DMS 273 (cell line): ENCODE measurements at regions not wholly inside any gene's neighbourhood (a gene's known extent, or its start where the extent isn't known, plus 50 kb on each side); places are given as distances from the start of the nearest gene placed in this dataset.
"Not testable (repeated sequence)": the region's sequence is repeated elsewhere in the genome, so short reads cannot be mapped to it uniquely, and the experiment has no call there.

Experiments
- DNase-seq: peaks from one replicate; lab custom pipeline; 2025; ENCODE audit not compliant: unreplicated experiment; lab: John Stamatoyannopoulos, UW

DNA sequence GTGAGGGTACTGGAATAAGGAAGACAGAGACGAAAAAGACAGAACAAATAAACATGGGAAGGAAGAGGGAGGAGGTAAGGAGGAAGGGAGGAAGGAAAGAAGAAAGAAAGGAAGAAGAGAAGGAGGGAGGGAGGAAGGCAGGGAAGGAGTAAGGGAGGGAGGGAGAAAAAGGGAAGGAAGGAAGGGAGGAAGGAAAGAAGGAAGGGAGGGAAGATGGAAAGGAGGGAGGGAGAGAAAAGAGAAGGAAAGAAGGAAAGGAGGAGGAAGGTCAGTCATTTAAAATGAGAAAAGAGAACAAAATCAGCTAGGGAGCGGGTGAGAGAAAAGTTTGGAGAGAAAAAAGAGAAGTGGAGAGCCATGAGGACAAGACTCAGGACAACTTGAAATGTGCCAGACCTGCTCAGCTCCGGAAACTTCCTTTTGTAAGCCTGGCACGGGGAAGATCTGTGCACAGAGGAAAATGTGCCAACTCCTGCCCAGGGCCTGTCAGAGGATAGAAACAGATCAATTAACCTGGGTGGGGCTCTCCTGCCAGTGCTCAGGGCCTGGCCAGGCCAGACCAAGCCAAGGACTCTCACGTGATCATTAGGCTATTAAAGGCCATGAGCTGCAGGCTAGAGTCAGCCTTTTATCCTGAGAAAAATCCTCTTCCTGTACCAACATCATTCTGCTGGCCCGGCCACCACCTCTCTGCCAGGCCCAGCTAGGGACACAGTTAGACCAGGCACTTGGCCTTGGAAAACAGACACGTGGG lies 50.1 kb upstream of the BCL6 start:
- DNase-seq: no peak

DNA sequence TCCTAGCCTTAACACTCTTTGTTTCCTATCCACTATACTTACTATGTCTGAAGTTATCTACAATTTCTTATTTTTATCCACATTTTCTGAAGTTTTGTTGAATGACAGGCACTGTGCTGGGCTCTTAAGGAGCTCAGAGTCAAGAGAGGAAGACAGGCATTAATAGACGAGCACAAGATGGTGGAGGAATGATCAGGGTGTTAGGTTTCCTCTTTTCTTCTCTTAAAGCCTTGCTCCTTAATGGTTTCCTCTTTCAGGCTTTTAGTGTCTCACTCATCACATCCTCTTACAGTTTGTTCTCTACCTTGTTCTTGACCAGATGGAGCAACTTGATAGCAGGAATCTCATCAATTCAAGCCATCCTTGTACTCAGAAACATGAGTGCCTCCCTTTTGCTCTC lies 52.9 kb upstream of the BCL6 start:
- no peak for DNase-seq

DNA sequence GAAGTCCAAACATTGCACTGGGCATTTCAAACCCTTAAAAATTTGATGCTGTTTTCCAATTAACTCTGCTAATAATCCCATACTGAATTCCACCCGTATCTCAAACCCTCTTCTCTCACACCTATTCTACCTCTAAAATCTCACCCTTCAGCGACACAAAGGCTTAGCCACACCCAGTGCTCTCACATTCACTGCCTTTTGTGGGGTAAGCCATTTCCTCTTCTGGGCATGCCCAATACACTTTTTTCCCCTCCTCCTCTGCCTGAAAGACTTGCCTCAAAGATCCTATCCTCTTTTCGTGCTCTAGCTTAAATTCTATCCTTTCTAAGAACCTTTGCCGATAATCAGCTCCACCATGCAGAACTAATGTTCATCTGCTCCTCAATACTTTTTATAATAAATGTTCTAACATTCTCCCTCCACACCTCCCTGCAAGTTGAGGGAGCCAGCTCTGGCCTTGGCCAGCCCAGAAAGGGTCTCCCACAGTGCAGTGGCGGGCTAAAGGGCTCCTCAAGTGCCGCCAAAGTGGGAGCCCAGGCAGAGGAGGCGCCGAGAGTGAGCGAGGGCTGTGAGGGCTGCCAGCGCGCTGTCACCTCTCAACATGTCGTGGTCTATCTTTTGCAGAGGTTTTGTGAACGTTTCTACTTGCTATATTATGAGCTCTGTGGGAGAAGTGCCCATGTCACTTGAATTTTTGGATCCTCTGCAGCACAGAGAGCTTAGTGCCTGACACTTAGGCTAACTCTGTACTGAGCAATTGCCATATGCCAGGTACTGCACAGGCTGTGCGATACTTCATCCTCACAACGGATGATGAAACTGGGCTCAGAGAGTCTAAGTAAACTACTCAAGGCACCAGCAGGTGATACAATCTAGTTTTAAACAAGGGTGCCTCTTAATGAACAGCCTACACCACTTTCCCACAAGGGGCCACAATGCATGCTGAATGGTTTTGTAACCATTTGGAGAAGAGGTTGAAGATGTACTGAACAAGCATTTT lies 53.6 kb upstream of the BCL6 start:
- no peak for DNase-seq

DNA sequence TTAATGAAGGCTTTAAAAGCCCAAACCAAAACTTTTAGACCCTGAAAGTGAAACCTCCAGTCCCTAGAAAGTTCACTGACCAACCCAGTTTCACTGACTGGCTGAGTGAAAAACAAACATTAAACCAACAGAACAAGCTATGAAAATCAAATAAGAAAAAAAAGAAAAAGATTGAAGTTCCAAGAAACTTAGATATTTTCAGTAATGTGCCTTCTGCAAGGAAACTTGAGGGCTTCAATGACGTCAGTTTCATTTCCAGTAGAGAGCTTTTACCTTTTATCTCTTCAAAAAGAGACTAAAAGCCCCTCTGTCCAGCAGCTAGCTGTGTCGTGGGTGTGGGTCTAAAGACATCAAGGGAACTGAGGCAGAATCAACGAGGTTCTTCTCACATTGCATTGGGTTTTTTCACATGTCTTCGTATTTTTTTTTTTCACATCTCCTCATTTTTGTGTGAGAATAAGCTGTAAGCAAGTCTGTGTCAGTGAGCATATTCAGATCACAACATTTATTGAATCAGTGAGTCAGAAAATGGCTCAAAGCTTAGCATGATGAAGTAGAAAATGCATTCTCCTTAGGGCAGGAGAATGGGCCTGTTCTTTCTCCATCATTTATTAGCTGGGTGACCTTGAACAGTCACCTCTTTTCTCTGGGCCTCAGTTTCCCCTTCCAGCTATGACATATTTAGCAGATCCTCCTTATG lies 54.8 kb upstream of the BCL6 start:
- no peak for DNase-seq

DNA sequence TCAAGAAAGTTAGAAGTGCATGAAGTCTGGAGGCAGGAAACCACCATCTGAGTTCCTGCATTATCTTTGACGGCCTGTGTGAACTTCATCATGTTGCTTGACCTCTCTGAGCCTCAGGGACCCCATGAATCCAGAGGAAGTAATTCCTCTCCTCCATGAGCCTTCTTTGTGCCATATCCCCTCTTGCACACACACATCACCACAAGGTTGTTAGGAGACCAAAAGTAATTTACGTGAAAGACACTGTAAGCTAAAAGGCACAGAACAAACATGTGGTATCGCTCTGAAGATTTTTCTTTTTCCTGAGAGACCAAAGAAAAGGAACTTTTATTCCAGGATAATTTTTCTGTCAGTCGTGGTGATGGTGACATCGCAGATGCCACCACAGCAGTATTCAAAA lies 55.9 kb upstream of the BCL6 start:
- DNase-seq: no peak

DNA sequence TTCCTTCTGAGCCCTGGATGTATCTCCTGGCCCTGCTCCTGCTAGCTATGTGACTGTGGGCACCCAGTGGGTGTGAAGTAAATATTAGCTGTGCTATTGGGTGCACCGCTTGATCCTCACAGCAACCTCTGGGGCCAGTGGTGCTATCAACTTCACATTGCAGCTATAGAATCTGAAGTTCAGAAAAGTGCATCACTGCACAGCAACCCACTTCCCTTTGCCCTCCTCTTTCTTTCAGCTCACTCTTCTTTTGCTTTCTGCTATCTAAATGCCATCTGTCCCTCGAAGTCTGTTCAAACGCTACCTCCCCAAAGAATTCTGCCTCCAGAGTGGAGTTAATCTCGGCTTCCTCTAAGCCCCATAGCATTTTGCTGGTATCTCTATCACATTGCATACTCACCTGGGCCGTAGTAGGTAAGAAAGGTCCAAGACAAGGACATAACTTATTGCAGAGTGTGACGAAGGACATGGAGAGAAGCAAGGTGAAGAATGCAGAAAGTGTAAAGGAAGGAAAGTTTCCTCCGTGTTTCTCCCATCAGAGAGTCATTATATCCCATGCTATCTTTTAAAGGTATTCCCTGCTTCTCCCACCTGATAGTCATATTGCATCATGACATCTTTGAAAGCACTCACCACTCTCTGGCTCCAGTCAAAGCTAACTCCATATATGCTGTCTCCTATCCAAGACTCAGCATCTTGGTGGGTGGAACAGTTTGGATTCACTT lies 57.1 kb upstream of the BCL6 start:
- DNase-seq: no peak

DNA sequence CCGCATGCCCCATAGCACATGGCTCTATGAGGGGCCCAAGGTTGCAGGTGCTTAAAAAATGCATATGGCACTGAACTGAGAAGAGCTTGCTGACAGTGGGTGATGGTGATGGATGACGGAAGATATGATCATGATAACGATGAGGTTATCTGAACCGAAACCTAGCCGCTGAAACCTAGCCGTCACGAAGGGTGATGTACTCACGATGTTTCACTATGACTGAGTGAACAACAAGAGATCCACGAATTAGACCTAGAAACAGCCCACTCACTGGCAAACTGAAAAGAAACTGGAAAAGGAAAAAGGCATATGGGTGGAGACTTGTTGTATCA lies 57.6 kb upstream of the BCL6 start:
- no peak for DNase-seq

DNA sequence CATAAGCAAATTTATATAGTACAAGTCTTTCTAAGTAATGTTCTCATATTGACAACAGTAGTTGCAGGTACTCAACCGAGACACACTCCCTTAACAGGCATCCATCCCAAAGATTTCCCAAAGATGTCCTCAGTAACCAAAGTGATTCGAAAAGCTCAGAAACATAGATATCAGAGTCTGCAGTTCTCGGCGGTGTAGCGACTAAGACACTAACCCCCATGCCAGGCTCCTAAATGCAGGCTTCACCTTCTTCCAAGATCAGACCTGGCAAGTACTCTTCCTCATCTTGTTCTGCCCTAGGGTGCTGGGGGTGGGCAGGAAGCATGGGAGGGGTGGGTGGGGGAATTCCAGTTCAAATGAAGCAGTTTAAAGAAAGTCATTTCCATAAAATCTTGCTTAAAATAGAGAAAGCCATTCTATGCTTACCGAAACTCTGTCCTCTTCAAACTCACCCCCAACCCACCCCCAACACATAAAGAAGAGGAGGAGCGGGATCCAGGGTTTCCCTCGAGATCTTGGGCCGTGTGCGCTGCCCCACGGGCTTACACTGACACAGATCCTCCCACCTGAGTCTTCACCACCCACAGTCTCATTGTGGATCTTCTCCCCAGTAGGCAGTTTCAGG lies 59.0 kb upstream of the BCL6 start:
- DNase-seq: no peak

DNA sequence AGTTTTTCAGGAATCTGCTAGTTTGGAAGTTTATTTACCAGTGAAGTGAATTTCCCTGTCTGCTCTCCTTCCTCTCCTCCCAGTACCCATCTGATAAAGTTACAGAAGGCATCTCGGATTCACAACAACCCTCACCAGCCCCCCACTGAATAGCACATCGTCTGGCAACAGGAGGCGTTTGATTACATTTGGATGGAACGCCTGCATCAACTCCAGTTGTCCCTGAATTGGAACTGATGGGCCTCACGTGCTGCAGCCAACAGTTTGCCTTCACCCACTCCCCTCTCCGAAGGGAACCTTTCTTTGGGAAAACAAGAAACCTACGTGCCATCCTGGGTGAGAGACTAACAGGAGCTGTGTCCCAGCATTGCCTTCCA lies 59.5 kb upstream of the BCL6 start:
- DNase-seq: no peak

DNA sequence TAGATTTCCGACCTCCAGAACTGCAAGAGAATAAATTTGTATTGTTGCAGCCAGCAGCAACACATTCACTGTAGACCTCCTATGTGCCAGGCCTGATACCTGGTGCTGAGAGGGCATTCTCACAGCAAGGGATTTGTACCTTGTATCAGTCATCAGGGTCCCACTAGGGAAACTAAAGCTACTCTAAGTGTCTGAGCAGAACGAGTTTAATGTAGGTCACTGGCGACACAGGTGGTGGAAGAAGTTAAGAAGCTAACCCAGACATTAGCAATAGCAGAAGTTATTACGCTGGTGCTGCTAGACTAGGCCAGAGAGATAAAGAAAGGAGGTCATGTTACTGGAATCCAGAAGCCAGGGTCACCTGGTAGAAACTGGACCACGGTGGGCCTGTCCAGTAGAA lies 60.5 kb upstream of the BCL6 start:
- DNase-seq: no peak

DNA sequence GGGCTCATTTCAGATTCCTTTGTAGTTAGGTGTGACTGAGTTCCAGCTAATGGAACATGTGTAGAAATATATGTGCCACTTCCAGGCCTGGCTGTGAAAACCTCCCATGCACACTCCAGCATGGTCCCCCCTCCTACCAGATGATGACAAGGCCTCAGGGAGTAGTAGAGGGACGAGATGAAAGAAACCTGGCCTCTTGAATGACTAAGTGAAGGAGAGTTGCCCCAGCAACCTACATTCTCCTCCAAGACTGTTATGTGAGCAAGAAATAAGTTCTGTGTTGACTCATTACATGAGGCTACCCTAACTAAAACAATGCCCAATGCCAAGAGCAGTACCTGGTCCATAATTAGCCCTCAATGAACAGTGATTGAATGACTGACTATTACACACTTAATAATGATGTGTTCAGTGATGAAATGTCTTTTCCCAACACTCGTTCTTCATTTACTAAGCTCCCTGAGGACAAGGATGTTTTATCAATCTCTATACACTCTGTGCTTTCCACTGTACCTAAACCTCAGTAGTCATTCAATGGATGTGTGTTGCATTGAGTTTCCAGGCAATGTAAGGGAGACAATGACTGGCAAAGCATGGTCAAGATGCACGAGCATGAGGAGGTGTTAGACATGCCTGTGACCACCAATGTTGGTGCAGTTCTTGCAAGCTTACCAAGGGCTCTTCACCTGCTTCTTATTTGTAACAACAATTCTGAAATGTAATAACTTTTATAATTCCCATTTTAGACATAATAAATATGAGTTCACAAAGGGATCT lies 62.0 kb upstream of the BCL6 start:
- DNase-seq: no peak

DNA sequence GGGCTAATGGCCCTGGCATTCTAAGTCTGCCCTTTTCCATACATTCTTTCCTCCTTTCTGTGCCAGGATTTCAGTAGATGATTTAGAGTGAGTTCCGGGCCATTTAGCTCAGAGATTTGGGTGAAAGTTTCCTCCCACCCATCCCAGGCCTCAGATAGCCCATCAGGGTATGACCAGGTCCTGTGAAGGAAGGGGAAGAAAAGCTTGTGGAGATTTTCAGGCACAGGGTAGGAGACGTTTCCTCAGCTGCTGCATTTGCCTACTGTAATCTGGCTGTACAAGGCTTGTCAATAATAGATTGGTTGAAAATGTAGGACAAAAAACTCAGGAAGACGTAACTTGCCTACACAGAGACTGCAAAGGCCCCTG lies 63.2 kb upstream of the BCL6 start:
- no peak for DNase-seq

DNA sequence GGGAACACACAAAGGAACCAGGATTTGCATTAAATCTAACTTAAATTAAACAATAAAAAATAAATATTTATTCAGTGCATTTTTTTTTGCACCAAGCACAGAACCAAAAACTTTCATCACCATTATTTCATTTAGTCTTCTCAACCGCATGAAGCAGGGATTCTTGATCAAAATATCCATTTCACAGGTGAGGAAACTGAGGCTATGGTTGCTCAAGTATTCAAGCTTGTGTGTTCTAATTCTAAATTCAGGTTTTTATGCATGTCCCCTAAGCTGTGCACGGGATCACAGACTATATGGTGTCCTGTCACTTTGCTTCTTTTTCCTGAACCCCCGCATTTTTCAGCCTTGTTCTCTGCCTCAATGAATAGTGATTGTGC lies 64.3 kb upstream of the BCL6 start:
- DNase-seq: no peak

DNA sequence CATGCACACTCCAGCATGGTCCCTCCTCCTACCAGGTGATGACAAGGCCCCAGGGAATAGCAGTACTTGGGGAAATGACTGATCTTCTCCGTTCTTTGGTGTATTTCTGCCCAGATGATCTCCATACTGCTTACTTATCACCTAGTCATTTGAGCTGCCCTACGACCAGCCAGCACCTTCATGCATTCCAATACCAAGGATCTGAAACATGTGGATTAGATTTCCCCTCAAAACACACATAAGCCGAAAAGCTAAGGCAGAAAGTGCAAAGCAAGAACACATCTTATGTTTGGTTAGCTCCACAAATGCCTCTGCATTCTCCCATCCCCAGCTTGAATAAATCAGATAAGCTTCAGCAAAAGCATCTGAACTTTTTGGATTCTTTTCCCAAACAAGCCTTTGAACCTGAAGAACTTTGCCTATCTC lies 64.8 kb upstream of the BCL6 start:
- no peak for DNase-seq

DNA sequence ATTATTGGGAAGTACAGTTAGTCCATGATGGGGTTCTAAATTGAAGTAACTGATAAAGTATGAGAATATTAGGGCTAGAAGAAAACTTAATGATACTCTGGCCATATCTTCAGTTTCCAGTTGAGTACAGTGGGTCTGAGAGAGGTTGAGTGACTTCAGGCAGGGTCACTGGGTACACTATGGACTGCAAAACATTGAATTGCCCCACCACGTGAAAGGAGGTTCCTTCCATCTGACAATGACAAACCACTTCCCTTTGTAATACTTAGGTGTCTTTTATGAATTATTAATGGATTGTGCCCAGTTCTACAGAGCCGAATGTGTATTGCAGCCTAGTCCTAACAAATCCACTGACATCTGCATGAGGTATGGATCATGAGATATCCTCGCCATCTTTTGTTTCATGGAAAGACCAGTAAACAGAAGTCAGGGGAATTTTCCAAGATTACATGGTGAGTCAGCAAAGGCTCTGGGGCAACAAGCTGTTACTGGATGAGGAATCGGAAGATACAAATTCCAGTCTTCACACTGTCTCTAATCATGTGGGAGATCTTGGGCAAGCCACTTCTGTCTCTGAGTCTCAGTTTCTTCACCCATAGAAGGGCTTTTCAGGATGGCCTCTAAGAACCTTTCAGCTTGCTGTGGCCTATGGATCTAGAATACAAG lies 66.5 kb upstream of the BCL6 start:
- DNase-seq: no peak

DNA sequence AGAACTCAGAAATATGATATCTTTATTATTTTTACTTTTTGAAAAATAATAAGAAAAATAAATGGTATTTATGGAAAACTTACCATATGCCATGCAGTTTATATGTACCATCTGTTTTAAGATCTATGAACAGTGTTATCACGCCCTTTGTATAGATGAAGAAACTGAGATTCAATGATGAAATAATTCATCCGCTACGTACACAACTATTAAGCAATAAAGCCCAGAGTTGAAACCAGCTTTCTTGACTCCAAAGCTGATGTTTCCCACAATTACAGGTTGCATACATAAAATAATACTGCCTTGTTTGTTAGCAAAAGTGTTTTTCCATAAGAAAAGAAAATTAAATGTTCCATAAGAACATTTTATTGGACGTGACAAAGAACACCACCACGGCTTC lies 67.2 kb upstream of the BCL6 start:
- DNase-seq: no peak

DNA sequence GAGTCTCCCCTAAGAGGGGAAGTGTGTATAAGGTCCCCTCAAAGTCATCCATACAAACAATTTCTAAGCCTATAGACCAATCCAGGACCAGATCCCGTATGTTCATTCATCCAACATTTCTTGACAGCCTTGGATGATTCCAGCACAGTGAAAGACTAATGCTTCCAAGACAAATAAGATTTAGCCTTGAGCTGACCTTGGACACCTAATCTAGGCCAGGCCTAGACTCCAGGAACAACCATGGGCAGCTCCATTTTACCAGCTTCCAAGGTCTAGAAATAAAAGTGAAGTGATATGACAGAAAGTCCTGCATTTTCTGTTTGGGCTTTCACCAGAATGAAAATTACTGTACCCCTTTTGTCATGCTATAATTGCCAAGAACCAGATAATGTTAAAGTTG lies 67.9 kb upstream of the BCL6 start:
- DNase-seq: no peak

DNA sequence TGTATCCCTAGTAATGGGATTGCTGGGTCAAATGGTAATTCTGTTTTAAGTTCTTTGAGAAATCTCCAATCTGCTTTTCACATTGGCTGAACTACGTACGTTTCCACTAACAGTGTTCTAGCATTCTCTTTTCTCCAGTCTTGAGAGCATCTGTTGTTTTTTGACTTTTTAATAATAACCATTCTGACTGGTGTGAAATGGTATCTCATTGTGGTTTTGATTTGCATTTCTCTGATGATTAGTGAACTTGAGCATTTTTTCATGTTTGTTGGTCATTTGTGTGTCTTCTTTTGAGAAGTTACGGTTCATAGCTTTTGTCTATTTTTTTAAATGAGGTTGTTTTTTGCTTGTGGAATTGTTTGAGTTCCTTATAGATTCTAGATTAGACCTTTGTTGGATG lies 72.5 kb upstream of the BCL6 start:
- not testable (repeated sequence) for DNase-seq

DNA sequence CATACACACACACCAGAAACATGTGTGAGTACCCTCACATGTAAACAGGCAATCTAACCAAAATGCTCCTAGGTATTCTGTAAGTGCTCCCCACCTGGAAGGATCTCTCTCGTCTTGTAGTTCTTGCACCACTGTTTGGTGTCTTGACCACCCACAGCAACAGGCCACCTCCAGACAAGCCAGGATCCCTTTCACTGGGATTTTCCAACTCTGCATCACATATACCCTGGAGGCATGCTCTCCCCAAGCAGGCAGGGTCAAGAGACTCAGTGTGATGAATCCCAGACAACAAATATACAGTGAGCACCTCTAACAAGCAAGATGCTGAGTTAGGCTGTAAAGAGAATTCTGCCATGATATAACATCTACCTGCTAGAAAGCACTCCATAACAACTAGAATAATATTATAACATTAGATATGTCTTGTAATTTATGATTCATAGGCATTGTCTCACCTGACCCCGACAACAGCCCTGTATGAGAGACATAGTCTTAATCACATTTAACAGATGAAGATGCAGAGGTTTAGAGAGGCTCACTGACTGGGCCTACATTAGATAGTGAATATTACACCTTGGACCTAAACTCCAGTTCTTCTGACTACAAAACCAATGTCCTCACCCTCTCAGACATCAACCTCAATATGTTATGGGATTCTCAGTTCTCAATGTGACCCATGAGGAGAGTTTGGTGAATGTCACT lies 76.5 kb upstream of the BCL6 start:
- DNase-seq: no peak
